H1 (cell line): ENCODE measurements at regions not wholly inside any gene's neighbourhood (a gene's known extent, or its start where the extent isn't known, plus 50 kb on each side); places are given as distances from the start of the nearest gene placed in this dataset.

Experiments used
- CTCF ChIA-PET: fragments of 300-600 bp; sonication (Branson Sonifier 250); formaldehyde crosslinking; loops from one replicate; lab custom pipeline; 2021; ENCODE audit not compliant: partially characterized antibody; lab: Charles Lee
- POLR2A ChIA-PET: fragments of 300-600 bp; sonication (Branson Sonifier 250); formaldehyde crosslinking; loops from one replicate; lab custom pipeline; 2021; ENCODE audit warnings: inconsistent platforms; ENCODE audit not compliant: partially characterized antibody; lab: Charles Lee
- DNase-seq, 2 experiments: peaks; one replicate each; pipeline versions ENCODE4 v3.0.0 to v3.0.0-alpha.2; 2010 to 2022; ENCODE audit warnings: low spot score in 2 of 2, low read depth in 1 of 2, mixed read lengths in 1 of 2
- FAIRE-seq: peaks from 2 replicates; lab custom pipeline; 2011; peaks lifted over from hg19 to GRCh38; lab: Jason Lieb, UNC
- H2AFZ ChIP-seq: 2 replicates; pipeline ENCODE4 v1.8.1; 2012; ENCODE audit warnings: low read length, inconsistent platforms
- H2AK5ac ChIP-seq: 2 replicates; pipeline ENCODE4 v1.6.1; 2013; ENCODE audit warnings: low read depth, low read length
- H2BK120ac ChIP-seq: replicated peaks from 2 replicates; pipeline ENCODE3; 2013; ENCODE audit warnings: low read depth, low read length, inconsistent platforms
- H2BK12ac ChIP-seq: 2 replicates; pipeline ENCODE4 v1.6.1; 2013; ENCODE audit warnings: low read depth, low read length
- H2BK15ac ChIP-seq: 2 replicates; pipeline ENCODE4 v1.6.1; 2013; ENCODE audit warnings: low read length
- H2BK20ac ChIP-seq: 2 replicates; pipeline ENCODE4 v1.6.1; 2013; ENCODE audit warnings: low read length
- H2BK5ac ChIP-seq: 2 replicates; pipeline ENCODE4 v1.6.1; 2013; ENCODE audit warnings: low read depth, low read length
- H3K14ac ChIP-seq: 2 replicates; pipeline ENCODE4 v1.6.1; 2013; ENCODE audit warnings: inconsistent platforms; ENCODE audit not compliant: insufficient read length
- H3K18ac ChIP-seq: 2 replicates; pipeline ENCODE4 v1.6.1; 2013; ENCODE audit warnings: low read length; ENCODE audit errors: extremely low read depth
- H3K23ac ChIP-seq: 2 replicates; pipeline ENCODE4 v1.6.1; 2013; ENCODE audit warnings: inconsistent platforms; ENCODE audit not compliant: insufficient read length
- H3K23me2 ChIP-seq: 2 replicates; pipeline ENCODE4 v1.6.1; 2013; ENCODE audit warnings: low read depth, low read length
- H3K27ac ChIP-seq: 2 replicates; pipeline ENCODE4 v1.6.1; 2011; ENCODE audit warnings: low read depth, low read length, inconsistent platforms
- H3K27me3 ChIP-seq, 4 experiments: replicated peaks in 1 of 4; 1 replicate in 1 of 4; 2 replicates in 3 of 4; pipeline versions ENCODE4 v1.6.1 to v1.8.1; 2011 to 2013; ENCODE audit warnings: low read length in 3 of 4, mild to moderate bottlenecking in 3 of 4, inconsistent platforms in 2 of 4, mixed read lengths in 2 of 4, moderate library complexity in 1 of 4; ENCODE audit not compliant: control insufficient read depth in 3 of 4, insufficient read depth in 3 of 4; ENCODE audit errors: extremely low read depth in 1 of 4
- H3K36me3 ChIP-seq, 4 experiments: 2 replicates each; pipeline versions ENCODE4 v1.6.1 to v1.8.1; 2011 to 2013; ENCODE audit warnings: mild to moderate bottlenecking in 4 of 4, low read length in 3 of 4, moderate library complexity in 2 of 4, control low read depth in 1 of 4, inconsistent platforms in 1 of 4; ENCODE audit not compliant: insufficient read depth in 4 of 4, control insufficient read depth in 2 of 4
- H3K4ac ChIP-seq: replicated peaks from 2 replicates; pipeline ENCODE3; 2013; ENCODE audit warnings: low read length, low read depth, mixed read lengths, inconsistent platforms; ENCODE audit not compliant: insufficient read length
- H3K4me1 ChIP-seq, 4 experiments: replicated peaks in 1 of 4; 1 replicate in 1 of 4; 2 replicates in 3 of 4; pipeline versions ENCODE4 v1.6.1 to v1.8.1; 2011 to 2013; ENCODE audit warnings: low read length in 3 of 4, inconsistent platforms in 2 of 4, mixed read lengths in 1 of 4; ENCODE audit not compliant: insufficient read depth in 4 of 4, control insufficient read depth in 3 of 4
- H3K4me2 ChIP-seq, 2 experiments: 2 replicates each; pipeline versions ENCODE4 v1.6.1 to v1.8.1; 2011 to 2013; ENCODE audit warnings: low read depth in 2 of 2, low read length in 2 of 2, control low read depth in 1 of 2, inconsistent platforms in 1 of 2, mild to moderate bottlenecking in 1 of 2; ENCODE audit not compliant: insufficient read depth in 1 of 2
- H3K4me3 ChIP-seq, 4 experiments: fragments of 200-600, 300-600 bp in 1 of 4; sonication (generic), shearing (Covaris generic), sonication (Bioruptor Twin) in 1 of 4; 2 replicates each; pipeline versions ENCODE4 v1.5.1 to v1.8.1; 2011 to 2016; ENCODE audit warnings: low read length in 4 of 4, low read depth in 3 of 4, control low read depth in 2 of 4, inconsistent platforms in 2 of 4, mild to moderate bottlenecking in 2 of 4, mixed read lengths in 1 of 4, moderate library complexity in 1 of 4; ENCODE audit not compliant: insufficient read depth in 2 of 4; ENCODE audit errors: extremely low read depth in 1 of 4
- H3K56ac ChIP-seq: replicated peaks from 2 replicates; pipeline ENCODE3; 2013; ENCODE audit warnings: low read depth, mild to moderate bottlenecking, mixed read lengths, low read length, inconsistent platforms; ENCODE audit not compliant: insufficient read length
- H3K79me1 ChIP-seq: 2 replicates; pipeline ENCODE4 v1.6.1; 2013; ENCODE audit warnings: low read depth, low read length, control low read depth
- H3K79me2 ChIP-seq, 2 experiments: 2 replicates each; pipeline versions ENCODE4 v1.6.1 to v1.8.1; 2012 to 2013; ENCODE audit warnings: low read length in 2 of 2, mild to moderate bottlenecking in 2 of 2, inconsistent platforms in 1 of 2; ENCODE audit not compliant: insufficient read depth in 2 of 2, control insufficient read depth in 1 of 2
- H3K9ac ChIP-seq, 4 experiments: replicated peaks in 1 of 4; 1 replicate in 1 of 4; 2 replicates in 3 of 4; pipeline versions ENCODE4 v1.6.1 to v1.8.1; 2011 to 2013; ENCODE audit warnings: low read depth in 3 of 4, low read length in 3 of 4, control low read depth in 2 of 4, mild to moderate bottlenecking in 2 of 4, moderate library complexity in 2 of 4, inconsistent platforms in 1 of 4; ENCODE audit errors: extremely low read depth in 1 of 4
- H3K9me3 ChIP-seq, 2 experiments: 2 replicates each; pipeline versions ENCODE4 v1.6.1 to v1.8.1; 2012 to 2013; ENCODE audit warnings: mild to moderate bottlenecking in 2 of 2, moderate library complexity in 2 of 2, control low read depth in 1 of 2, inconsistent platforms in 1 of 2, low read depth in 1 of 2, low read length in 1 of 2, mixed read lengths in 1 of 2; ENCODE audit not compliant: insufficient read depth in 2 of 2
- H4K20me1 ChIP-seq, 2 experiments: replicated peaks in 1 of 2; 2 replicates each; pipeline versions ENCODE3 to v1.8.1; 2011 to 2013; ENCODE audit warnings: inconsistent platforms in 2 of 2, low read length in 2 of 2, mild to moderate bottlenecking in 1 of 2; ENCODE audit not compliant: insufficient read depth in 2 of 2, control insufficient read depth in 1 of 2
- H4K5ac ChIP-seq: 2 replicates; pipeline ENCODE4 v1.6.1; 2013; ENCODE audit warnings: low read length, low read depth, mixed read lengths, inconsistent platforms; ENCODE audit not compliant: insufficient read length
- H4K8ac ChIP-seq: 2 replicates; pipeline ENCODE4 v1.8.0; 2013; ENCODE audit warnings: mild to moderate bottlenecking, moderate library complexity, low read length, inconsistent platforms; ENCODE audit not compliant: insufficient read depth; ENCODE audit errors: extremely low read depth
- H4K91ac ChIP-seq: replicated peaks from 2 replicates; pipeline ENCODE3; 2013; ENCODE audit warnings: low read length, mixed read lengths, inconsistent platforms; ENCODE audit not compliant: insufficient read length
- CHD2 ChIP-seq: IDR thresholded peaks from 2 replicates; pipeline ENCODE4 v1.6.1; 2012; ENCODE audit warnings: low read length, improper control_type of control experiment
- EGR1 ChIP-seq: IDR thresholded peaks from 2 replicates; pipeline ENCODE4 v1.6.1; 2011; ENCODE audit warnings: low read depth, low read length, borderline replicate concordance
- FOSL1 ChIP-seq: IDR thresholded peaks from 2 replicates; pipeline ENCODE4 v1.6.1; 2011; ENCODE audit warnings: mild to moderate bottlenecking, low read depth, low read length, moderate library complexity; ENCODE audit not compliant: insufficient read depth
- GTF2F1 ChIP-seq: IDR thresholded peaks from 2 replicates; pipeline ENCODE4 v1.6.1; 2012; ENCODE audit warnings: low read depth, low read length, improper control_type of control experiment, borderline replicate concordance
- KDM1A ChIP-seq: fragments of 200-600, 300-600 bp; sonication (generic); IDR thresholded peaks from 2 replicates; pipeline ENCODE4 v1.7.1; 2016; ENCODE audit warnings: mild to moderate bottlenecking, low read length, borderline replicate concordance
- NANOG ChIP-seq: IDR thresholded peaks from 2 replicates; pipeline ENCODE4 v1.6.1; 2011; ENCODE audit warnings: low read length, low read depth, mild to moderate bottlenecking, inconsistent platforms; ENCODE audit not compliant: insufficient read depth, poor library complexity, severe bottlenecking
- RBBP5 ChIP-seq: IDR thresholded peaks from 2 replicates; pipeline ENCODE4 v1.7.1; 2012; ENCODE audit warnings: low read depth, mild to moderate bottlenecking, inconsistent platforms, low read length, moderate library complexity, borderline replicate concordance
- RXRA ChIP-seq: IDR thresholded peaks from 2 replicates; pipeline ENCODE4 v1.6.1; 2011; ENCODE audit warnings: low read depth, mild to moderate bottlenecking, low read length, moderate library complexity; ENCODE audit not compliant: insufficient read depth
- SUZ12 ChIP-seq: fragments of 200-600 bp; sonication (generic); IDR thresholded peaks from 2 replicates; pipeline ENCODE4 v1.6.1; 2012; ENCODE audit warnings: mild to moderate bottlenecking, inconsistent platforms, low read length, moderate library complexity, mixed read lengths
- YY1 ChIP-seq: IDR thresholded peaks from 2 replicates; pipeline ENCODE4 v1.6.1; 2011; ENCODE audit warnings: low read depth, mild to moderate bottlenecking, low read length
- WGBS, 2 experiments: shearing (Covaris generic) in 1 of 2; methylation state at CpG; one replicate each; pipeline versions ENCODE4 v1.1.6 to v1.1.7; 2013 to 2015; ENCODE audit warnings: low lambda C conversion rate in 2 of 2, mixed read lengths in 2 of 2, inconsistent platforms in 1 of 2, low coverage in 1 of 2, missing lambda C conversion rate in 1 of 2; ENCODE audit not compliant: insufficient replicate concordance in 2 of 2, insufficient coverage in 1 of 2, insufficient read length in 1 of 2; ENCODE audit errors: extremely low coverage in 1 of 2, missing lambda C conversion rate in 1 of 2; 5-methylcytosine and 5-hydroxymethylcytosine counted together

GRCh38 chr3:28104896-28105534, 136.4 kb upstream of the CMC1 start:
- Histone ChIP-seq H3K36me3 (no peaks in the 10 kb centered on the region), H2BK120ac (no peak overlapping the region), H3K79me2 (no peaks in the 10 kb centered on the region), H2BK15ac (no peak overlapping the region), H3K79me1 (no peaks in the 10 kb centered on the region), H3K4me2 (no peak overlapping the region), H3K9me3 (0 out of 4 replicates have a peak, but pooled peaks cover 0 to 3% of the 10 kb centered on the region in 2 experiments), H3K18ac (no peak overlapping the region), H4K8ac (no peak overlapping the region), H3K9ac (no peak overlapping the region), H3K56ac (no peak overlapping the region), H3K27ac (no peak overlapping the region), H3K27me3 (no peaks in the 10 kb centered on the region), H3K14ac (no peak overlapping the region), H3K4me1 (no peaks in the 10 kb centered on the region), H2BK20ac (no peak overlapping the region), H3K4me3 (no peak overlapping the region), H4K20me1 (no peaks in the 10 kb centered on the region), H3K23ac (no peak overlapping the region), H2AFZ (no peak overlapping the region), H2BK5ac (no peak overlapping the region), H3K23me2 (no peaks in the 10 kb centered on the region), H4K91ac (no peak overlapping the region), H4K5ac (no peak overlapping the region), H3K4ac (no peak overlapping the region), H2BK12ac (no peak overlapping the region)
- FAIRE-seq (no peak), DNase-seq (no peak)
- ChIA-PET CTCF (no interaction called here), POLR2A (no interaction called here)
- 92% methylated on average over 11 of the region's 11 CpGs; no CpG with 5 or more reads in 1 of the 2 experiments for WGBS, 2 experiments
- TF ChIP-seq CHD2 (no peak), NANOG (no peak), RXRA (no peak), RBBP5 (no peak), GTF2F1 (no peak), EGR1 (no peak), FOSL1 (no peak), YY1 (no peak), SUZ12 (no peak), KDM1A (no peak)
- TF ChIP-seq, all 59 proteins: peak for 0
- no peak overlapping the region; the same call in 1 of the 2 replicates for H2AK5ac ChIP-seq
